RCC 7860 (cell line): ENCODE measurements at regions not wholly inside any gene's neighbourhood (a gene's known extent, or its start where the extent isn't known, plus 50 kb on each side); places are given as distances from the start of the nearest gene placed in this dataset.
A peak's percentile ranks its signal among the peaks of the same experiment; 100 is the strongest.
"Not testable (repeated sequence)": the region's sequence is repeated elsewhere in the genome, so short reads cannot be mapped to it uniquely, and the experiment has no call there.

Experiments
- DNase-seq: peaks from one replicate; pipeline ENCODE4 v3.0.0-alpha.2; 2015; ENCODE audit warnings: low spot score
- FAIRE-seq: peaks from 2 replicates; lab custom pipeline; 2012; peaks lifted over from hg19 to GRCh38; lab: Jason Lieb, UNC

DNA sequence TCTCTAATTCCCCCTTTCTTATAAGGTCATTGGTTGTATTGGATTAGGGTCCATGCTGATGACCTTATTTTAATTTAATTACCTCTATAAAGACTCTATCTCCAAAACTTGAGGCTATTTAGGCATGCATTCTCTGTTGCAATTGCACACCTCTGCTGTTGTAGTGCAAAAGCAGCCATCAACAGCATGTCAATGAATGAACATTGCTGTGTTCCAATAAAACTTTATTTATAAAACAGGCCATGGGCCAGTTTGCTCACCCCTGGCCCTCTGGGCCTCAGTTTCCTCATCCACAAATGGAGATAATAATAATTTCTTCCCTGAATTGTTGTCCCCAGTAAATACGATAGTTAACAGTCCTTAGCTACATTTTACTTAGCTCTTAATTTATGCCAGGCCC lies 100.4 kb upstream of the USP24 start:
- no peak for DNase-seq
- no peak for FAIRE-seq

DNA sequence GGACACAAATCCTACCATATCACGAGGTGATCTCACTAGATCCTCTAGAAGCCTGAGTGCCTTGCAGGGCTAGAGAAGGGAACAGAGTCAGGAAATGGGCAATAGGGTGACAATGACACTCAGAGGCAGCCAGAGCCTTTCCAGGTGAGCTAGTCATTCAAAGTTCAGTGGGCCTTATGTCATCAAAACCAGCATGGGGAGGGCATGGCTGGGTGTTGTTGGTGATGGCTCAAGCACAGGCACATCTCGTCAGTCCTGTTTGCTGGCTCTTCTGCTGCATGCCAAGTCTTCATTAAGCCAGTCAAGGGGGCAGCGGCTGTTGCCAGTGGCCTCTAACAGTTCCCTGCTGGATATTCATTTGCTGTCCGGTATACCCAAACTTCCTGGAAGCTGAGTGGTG lies 99.6 kb upstream of the USP24 start:
- FAIRE-seq (no peak), DNase-seq (no peak)

DNA sequence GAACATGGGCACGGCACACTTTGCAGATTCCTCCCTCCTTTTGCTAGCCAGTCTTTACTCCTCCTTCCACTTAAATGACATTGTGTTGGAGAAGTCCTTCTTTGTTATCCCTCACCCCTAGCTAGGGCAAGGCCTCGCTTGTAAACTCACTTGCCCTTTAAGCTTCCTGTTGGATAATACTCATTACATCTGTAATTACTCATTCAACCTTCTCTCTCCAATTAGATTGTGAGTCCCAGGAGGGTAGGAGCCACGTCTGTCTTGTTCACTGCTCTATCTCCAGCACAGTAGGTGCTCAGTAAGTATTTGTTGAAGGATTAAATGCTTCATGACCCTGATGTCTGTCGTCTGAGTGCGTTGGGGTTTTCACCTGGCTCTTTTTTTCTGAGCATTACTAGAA lies 98.7 kb upstream of the USP24 start:
- FAIRE-seq (no peak), DNase-seq (no peak)

DNA sequence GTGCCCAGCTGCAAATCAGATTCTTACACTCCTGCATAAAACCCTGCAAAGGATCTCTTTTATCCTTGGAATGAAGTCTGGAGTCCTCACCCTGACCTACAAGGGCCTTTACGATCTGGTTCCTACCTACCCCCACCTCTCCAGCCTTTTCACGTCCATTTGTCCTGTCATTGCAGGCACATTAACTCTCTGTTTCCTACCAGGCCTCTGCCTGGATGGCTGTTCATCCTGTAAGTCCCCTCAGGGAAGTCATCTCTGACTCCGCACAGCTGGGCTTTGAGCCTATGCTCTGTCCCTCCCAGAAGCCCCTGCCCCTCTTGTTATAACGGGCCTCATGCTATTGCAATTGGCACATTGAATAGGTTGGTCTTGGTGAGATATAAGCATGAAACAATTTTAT lies 96.8 kb upstream of the USP24 start:
- FAIRE-seq = no peak
- DNase-seq = no peak

DNA sequence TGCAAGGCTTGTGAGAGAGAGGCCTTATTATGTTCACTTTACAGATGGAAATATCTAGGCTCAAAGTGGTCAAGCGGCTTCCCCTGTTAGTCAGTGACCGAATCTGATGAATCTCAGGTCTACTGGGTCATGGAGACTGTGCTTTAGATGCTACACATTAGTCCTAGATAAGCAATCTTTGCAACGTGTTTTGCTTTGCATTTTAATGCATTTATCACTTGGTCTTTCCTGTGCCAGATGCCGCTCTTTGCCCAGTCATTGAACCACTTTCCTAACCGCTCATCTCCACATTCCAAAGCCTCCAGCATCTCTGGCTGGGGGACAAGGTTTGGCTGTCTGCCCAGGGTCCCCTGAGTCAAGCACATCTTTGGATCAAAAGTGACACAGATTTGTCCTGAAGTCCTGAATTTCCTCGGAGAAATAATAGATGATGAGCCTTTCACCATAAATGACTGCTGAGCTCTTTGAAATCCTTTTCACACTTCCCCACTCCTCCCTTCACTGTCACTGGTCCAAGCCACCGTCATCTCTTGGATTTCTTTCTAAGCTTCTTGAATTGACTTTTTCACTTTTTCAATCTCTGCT lies 96.0 kb upstream of the USP24 start:
- FAIRE-seq = peak; percentile 75
- DNase-seq = peak; percentile 78

DNA sequence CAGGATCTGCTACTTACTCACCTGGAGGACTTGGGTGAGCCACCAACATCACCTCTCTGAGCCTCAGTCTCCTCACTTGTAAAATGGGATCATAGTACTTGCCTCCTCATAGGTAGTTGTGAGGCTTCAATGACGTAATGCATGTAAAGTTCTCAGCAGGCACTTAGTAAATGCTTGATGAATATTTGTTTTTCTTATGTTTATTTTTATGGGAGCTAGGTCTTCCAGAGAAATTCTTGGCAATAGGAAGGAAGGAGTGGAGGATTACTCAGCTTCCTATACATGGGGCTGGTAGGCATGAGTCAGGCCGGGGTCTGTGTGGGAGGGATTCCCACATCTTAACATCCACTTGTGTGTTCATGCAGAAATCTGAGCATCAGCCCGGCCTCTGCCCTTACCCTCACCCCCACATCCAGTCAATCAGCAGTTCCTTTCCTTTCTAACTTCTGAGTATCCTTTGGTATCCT lies 95.4 kb upstream of the USP24 start:
- DNase-seq = peak; percentile 99
- FAIRE-seq = peak; percentile 98

DNA sequence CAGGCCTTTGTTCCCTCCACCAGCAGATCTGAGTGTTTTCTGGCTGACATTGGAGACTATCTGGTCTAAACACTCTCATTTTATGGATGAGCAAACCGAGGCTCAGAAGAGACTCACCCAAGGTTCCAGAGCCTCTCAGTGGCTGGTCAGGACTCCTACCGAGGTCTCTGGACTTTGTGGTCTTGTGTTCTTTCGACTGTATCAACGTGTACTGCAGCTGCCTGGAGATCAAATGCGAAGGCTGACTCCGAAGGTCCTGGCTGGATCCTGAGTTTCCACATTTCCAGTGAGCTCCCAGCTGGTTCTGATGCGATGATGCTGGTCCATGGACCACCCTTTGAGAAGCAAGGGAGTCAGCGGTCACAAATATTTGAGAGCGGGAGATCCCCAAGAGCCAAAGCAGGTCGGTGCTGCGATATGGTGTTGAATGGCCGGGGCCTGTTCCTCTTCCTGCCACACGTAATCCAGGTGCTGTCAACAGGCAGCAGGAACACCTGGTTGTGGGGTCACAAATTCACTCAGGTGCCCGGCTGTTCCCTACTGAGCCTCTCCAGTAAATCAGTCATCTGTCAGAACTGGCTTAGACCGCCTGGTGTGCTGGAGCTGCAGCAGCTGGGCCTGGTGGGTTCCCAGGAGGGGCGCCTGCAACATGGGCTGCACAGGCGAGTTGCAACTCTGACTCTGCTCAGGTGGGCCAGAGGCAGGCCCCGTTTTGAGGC lies 94.8 kb upstream of the USP24 start:
- DNase-seq (peak; percentile 90), FAIRE-seq (peak; percentile 95)

DNA sequence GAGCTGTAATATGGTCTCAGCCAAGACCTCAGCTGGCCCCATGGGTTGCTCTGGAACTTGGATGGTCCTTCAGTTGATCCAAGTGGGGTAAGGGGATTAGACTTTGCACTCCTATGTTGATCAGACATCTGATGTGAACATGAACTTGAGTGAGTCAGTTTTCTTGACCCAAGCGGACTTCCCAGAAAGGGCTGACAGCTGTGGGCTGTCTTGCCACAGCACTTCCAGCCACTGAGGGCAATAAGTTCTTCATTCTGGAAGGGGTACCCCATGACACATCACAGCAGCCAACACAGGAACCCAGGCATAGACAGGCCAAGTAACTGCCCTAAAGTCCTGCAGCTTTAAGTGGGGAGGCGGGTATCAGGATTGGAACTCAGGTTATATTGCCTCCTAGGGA lies 93.9 kb upstream of the USP24 start:
- DNase-seq (no peak), FAIRE-seq (no peak)

DNA sequence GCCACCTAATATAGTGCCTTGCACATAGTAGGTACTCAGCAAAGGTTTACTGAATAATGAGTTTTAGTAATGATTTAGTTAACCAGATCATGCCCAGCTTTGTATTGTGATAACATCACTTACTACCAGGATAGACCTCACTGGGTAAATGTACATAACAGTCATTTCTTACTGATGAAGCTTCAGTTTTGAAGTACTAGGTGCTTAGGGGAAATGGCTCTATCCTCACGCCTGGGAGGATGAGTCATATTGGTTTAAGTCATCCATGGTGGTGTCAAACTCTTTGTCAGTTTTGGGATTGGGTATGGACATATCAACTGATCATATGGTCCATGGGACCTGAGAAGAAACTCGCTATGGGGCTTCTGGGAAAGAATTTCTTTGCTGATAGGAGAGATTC lies 90.6 kb upstream of the USP24 start:
- DNase-seq (no peak), FAIRE-seq (no peak)

DNA sequence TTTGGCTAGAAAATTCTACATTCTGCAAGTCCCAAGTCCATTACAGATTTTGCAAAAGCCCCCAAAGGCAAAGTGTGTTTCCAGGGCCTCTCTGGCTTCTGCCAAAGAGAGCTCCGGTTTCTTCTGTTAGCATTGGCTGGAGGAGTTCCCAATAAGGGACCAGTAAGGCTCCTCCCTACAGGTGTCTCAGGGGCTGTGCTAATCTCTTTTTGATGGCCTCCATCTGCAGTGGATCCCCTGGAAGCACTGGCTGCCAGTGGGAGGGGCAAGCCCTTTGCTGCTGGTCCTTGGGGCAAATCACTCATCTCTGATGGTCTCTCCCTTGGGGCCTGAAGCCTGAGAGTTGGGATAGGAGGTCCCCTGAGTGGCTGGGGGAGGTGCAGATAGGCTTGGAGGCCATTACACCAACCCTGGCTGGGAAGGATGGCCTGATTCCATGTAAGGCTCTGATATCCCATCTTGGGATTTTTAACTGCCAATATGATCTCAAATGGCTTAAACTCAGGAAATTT lies 89.1 kb upstream of the USP24 start:
- DNase-seq (no peak), FAIRE-seq (no peak)

DNA sequence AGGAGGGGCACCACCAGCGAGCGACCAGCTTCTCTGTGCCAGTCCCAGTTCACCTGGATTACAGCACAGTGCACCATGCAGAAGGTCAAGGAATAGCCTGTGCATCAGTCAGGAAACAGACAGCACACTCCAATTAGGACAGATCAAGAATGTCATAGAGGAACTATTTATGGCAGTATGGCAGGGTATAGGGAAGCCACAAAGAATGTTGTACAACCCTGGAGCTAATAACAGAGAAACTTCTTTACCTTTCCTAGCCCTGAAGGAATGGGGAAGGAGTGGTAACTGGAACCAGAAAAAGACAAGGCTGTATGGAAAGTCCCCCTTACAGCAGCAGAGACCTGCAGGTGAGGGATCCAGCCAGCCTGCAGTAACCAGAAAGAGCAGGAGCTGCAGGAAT lies 87.8 kb upstream of the USP24 start:
- no peak for DNase-seq
- FAIRE-seq = no peak

DNA sequence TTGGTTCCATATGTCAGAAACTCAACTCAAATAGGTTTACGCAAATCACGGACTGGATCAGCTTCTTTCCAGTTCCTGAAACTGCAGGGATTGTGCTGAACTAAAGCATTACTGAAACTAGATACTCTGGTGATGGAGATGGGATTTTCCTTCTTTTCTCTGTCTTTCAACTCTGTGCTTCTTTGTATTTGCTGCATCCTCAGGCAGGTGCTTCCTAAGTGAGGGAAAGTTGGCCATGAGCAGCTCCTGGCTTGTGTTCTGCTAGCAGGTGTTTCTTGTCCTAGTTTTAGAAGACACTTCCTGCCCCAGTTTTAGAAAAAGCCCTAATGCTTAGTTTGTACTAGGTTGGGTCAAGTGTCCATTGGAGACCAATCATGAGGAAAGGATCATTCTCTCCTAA lies 86.7 kb upstream of the USP24 start:
- DNase-seq = no peak

DNA sequence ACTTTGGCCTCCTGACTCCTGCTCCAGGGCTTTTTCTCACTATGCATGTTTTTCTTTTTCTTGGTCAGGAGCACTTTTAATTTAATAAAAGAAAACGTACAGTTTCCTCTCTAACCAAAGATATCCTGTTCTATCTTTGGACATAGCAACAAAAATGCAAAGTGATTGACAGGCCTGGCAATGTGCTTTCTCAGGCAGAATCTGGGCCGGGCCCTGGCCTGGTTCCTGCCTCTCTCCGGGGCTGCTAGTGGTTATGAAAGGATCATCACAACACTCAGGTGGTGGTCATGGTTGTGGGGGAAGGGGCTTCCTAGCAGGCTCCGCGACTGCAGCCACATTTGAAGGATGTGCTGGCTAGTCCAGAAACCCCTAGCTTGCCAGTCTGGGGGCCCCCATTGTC lies 85.8 kb upstream of the USP24 start:
- DNase-seq = no peak
- no peak for FAIRE-seq

More for the DNA sequence above, 86.7 kb upstream of the USP24 start:
- FAIRE-seq = no peak

DNA sequence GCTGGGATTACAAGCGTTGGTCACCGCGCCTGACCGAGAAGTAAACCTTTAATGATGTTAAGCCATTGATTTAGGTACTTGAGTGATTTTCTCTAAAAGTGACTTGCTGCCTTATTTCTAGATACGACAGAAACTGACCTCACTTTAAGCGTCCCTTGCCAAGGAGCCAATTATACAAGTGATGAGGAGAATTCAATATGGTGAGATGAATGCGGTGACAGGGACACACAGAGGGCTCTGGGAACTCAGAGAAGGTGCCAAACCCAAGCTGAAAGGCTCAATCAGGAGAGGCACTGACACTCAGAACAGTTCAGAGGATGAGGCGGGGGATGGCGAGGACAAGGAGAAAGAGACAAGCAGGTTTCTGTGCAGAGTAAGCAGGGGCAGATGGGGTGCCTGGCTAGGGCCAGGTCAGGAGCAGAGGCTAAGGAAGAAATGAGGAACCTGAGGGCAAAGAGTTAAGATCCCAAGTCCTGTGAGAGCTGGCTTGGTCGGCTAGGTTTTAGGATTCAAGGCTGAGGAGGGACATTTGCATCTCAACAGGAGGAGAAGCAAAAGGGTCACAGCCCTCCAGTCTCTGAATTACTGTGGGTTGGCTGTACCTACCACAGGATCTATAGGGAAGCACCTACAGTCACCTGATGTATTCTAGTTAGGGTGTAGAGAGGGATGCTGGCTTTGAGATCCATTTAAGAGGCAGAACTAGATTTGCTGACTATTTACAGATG lies 83.2 kb upstream of the USP24 start:
- no peak for DNase-seq
- FAIRE-seq = no peak

DNA sequence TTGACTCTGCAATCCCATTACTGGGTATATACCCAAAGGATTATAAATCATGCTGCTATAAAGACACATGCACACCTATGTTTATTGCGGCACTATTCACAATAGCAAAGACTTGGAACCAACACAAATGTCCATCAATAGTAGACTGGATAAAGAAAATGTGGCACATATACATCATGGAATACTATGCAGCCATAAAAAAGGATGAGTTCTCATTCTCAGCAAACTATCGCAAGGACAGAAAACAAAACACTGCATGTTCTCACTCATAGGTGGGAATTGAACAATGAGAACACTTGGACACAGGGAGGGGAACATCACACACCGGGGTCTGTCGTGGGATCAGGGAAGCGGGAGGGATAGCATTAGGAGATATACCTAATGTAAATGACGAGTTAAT lies 81.1 kb upstream of the USP24 start:
- DNase-seq, FAIRE-seq: not testable (repeated sequence)

DNA sequence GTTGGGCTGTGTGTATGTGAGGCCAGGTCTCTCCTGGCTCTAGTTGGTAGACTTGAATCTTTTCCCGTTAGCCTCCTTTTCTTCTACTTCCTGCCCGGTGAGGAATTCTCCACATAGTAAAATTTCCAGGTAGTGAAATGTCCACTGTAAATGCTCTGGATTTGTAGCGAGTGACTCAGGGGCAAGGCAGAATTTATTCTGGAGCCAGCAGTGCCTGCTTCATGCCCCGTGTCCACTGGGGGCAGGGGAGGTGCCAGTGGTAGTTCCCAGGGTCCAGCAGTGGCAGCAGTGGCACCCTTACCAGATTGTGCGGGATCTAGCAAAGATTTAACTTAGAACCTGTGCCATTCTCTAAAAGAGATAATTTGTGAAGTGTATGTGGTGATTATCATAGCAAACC lies 74.5 kb upstream of the USP24 start:
- DNase-seq (no peak), FAIRE-seq (no peak)

DNA sequence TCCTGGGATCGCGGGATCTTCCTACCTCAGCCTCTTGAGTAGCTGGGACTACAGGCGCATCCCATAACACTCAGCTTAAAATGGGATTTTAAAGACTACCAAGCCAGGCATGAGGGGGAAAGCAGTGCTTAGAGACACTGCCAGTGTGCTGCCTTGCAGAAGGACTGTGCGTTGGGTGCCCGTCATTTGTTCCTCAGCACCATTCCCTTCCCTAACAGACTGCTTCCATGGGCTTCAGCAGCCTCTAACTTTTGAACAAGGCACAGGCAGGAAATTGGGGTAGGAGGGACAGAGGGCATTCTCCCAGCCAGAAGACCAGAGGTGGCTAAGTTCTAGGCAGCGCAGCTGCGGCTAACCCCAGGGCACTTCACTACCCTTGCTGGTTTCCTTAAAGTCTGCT lies 73.9 kb upstream of the USP24 start:
- DNase-seq (no peak), FAIRE-seq (no peak)

DNA sequence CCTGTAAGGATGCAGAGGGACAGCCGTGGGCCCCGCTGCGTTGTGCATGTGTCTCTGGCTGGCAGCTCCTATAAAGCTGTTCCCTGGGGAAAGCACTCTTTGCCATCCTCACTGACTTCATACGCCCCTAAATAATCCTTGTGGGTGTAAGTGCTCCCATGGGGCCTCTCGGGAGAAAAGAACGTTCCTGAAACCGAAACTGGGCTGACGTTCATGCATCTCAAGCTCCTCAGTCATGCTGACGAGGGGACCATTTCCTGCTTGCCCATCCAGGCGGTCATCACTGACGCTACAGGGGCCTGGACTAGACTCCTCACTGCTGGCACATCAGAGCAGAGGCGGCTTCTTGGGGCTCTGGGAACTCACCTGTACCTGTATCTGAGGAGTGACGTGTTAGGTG lies 73.1 kb upstream of the USP24 start:
- FAIRE-seq (no peak), DNase-seq (no peak)

DNA sequence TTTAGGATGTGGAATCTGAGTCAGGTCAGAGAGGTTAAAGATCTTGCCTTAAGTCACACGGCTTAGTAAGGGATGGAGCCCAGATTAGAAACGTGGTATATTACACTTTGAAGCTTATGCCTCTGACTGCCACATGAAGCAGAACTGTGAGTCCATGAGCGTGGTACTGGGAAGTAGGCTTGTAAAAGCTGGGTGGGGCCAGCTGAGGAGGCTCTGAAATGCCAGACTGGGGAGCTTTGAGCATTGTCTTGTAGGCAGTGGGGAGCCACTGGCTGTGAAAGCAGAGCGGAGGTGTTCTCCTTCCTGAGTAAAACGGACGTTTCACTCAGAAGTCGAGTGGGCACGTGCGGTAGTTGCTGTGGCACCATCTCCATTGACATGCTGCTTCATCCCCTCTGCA lies 72.6 kb upstream of the USP24 start:
- FAIRE-seq = no peak
- DNase-seq = no peak

DNA sequence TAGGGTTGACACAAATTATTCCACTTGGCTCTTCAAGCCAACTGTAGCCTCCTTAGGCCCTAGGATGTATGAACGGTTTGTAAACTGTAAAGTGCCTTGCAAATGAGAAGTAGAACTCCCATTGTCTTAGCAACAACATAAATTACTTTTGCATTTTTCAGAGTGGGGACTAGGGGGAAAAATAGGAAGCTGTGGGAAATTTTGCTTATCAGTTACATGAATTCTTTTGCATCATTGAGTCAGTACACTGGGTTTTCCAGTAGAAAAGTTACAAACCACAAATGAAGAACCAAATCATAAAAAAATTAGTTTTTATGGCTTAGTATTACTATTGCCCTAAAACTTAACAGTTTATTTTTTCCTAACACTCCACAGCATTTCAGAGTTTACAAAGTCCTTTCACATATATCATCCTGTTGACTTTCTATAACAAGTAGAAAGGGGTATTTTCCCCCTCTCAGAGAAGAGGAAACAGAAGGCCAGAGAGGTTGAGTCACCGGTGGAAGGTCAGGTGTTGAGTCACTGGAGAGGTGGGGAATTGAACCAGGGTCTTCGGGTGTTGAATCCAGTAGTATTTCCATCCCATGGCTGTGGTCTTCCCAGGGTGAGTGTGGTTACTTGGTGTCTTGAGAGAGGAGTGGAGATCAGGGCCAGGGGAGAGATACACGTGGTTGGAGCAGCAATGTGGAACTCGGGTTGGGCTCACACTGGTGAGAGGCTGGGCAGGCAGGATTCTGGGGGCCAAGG lies 71.9 kb upstream of the USP24 start:
- FAIRE-seq (no peak), DNase-seq (no peak)

DNA sequence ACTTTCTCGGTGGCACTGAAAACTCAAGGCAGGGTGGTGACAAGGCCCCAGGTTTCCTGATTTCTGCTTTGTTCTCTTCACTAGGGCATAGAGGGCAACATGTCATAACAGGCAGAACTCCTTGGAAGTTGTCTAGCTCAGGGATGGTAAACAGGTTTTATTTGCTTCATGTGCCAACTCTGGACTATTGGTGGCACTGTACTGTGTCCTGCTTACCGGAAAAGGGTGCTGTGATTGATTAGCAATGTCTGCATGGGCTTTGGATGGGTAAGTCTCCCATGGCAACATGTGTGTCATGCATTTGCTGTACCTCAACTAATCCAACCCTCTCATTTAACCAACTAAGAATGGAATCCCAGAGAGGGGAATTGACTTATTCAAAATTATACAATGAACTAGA lies 70.7 kb upstream of the USP24 start:
- DNase-seq (no peak), FAIRE-seq (no peak)
